ENCODE measurements at regions not wholly inside any gene's neighbourhood (a gene's known extent, or its start where the extent isn't known, plus 50 kb on each side); places are given as distances from the start of the nearest gene placed in this dataset.

DNA sequence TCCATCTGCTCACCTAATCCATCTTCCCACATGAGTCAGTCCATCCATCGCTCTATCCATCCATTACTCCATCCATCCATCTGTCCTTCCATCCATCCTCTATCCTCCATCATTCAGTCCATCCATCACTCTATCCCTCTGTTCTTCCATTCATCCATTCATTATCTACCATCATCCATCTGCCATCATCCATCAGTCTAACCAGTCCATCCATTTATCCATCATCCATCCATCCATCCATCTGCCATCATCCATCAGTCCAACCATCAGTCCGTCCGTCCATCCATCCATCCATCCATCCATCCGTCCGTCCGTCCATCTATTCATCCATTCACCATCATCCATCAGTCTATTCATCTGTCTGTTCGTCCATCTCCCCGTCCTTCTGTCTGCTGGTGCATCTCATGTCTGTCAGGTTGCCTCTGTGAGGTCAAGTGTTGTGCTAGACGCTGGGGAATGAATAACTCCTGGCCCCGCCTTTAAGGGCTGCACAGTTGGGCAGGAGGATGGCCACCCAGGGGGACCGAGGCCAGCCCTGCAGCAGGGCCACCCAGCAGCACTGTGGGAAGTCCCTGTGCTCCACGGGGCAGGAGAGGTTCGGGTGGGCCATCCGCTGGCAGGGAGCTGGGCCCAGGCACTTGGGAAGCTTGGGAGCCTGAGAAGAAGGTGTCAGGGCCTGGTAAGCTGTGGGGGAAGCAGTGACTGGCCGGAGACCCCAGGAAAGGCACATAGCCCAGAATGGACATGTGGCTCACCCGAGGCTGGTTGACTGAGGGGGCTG, 137.1 kb downstream of the CTTN start:
- DNase-seq (ENCODE audit: low spot score): no peak

DNA sequence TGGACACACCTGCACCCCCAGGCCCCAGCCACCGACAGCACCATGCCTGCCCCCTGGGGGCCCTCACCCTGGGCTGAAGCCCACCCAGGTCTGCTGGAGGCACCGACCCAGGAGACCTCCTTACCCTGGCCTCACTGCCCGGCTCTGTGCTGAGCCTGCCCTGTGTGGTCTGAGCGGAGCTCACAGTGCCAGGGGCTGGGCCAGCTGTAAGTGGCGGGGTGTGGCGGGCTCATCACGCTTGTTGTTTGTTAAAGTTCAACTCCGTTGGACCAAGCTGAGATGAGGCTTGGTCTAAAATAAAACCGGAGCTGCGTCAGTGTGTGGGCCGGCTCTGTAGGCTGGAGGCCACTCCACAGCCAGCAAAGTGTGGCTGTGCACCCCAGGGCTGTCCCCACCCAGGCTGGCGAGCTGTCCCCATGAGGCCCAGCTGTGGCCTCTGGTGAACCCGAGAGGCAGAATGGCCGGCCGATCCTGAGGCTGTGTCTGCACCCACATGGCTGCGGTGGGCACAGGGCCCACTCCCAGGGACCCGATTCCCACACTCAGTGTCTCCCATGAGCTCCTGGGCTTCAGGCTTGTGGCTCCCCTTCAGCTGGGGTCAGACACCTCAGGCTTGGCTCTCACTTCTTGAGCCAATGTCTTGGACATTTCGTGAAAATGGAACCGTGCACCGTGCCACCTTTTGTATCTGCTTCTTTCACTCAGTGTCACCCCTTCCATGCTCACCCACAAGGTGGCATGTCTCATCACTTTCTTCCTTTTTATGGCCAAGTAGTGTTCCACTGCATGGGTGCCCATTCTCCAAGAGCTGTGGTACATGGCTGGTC, 137.9 kb downstream of the CTTN start:
- DNase-seq (ENCODE audit: low spot score): no peak

GRCh38 chr11:70537576-70538571, 139.5 kb downstream of the CTTN start:
- DNase-seq (ENCODE audit: low spot score): no peak

- DNase-seq (ENCODE audit: low spot score): no peak
These were observed 140.5 kb downstream of the CTTN start for GRCh38 chr11:70538641-70539359.

GRCh38 chr11:70539360-70540095, 141.2 kb downstream of the CTTN start:
- DNase-seq (ENCODE audit: low spot score): no peak

- DNase-seq (ENCODE audit: low spot score): no peak
These were observed 141.9 kb downstream of the CTTN start for GRCh38 chr11:70540196-70540595.

DNA sequence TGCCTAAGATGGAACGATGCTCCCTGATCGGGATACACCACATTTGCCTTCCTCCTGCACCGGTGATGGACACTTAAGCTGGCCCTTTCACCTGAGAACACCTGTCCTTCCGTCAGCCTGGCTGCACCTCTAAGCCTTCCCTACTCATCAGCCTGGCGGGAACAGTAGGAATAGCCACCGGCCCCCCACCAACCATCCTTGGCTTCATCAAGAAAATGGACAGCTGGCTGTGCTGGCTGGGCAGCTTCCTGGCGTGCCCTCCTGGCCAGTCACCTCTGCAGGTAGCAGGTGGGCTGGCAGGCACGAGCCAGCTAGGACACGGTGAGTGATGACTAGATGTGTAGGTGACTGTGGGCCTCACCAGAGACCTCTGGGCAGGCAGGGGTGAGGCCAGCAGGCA, 142.8 kb downstream of the CTTN start:
- DNase-seq (ENCODE audit: low spot score): no peak

DNA sequence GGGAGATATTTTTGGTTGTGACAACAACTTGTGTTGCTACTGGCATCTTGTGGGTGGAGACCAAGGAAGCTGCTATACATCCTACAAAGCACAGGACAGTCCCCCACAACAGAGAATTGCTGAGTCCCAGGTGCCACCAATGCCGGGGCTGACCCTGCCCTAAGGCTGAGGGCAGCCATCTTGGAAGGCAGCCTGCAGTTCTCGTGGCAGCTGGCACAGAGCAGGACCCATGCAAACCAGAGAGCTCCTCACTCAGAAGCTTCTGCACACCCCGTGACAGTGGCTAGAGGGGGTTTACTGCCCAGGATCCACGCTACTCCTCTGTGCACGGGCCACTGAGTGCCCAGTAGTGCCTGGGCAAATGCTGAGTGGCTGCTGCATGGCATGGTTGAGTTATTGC, 143.4 kb downstream of the CTTN start:
- DNase-seq (ENCODE audit: low spot score): no peak

GRCh38 chr11:70542406-70542805, 144.1 kb downstream of the CTTN start:
- DNase-seq (ENCODE audit: low spot score): no peak

- DNase-seq (ENCODE audit: low spot score): no peak
These were observed 144.5 kb downstream of the CTTN start for GRCh38 chr11:70542811-70543210.

- no peak for DNase-seq (ENCODE audit: low spot score)
These were observed 145.3 kb downstream of the CTTN start for GRCh38 chr11:70543611-70544010.

DNA sequence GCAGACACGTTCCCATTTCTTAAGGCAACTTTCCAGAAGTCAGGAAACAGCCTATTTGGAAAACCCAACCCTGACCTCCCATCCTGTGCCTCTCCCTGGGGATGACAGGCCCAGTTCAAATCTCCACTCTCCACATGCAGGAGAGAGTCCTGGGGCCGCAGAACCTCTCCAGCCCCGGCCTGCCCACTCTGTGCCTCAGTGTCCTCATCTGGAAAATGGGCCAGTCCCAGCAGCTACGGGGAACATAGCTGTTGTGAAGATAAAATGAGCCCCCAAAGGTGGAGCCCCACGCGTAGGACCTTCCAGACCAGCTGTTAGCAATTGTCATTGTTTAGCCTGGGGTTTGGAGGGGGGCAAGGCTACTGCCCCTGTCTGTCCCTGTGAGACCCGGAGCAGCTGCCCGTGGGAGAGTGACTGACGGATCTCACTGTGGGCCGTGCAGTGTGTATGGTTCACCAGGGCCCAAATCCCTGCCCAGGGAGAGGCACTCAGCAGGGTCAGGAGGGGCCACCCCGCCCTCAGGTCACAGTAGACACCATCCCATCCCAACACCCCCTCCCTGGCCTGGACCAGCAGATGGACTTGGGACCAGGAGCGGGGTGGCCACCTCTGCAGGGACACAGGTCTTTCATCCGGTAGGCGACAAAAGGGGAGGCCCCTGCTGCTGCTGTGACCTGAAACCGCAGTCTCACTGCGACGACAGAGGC, 145.9 kb downstream of the CTTN start:
- no peak for DNase-seq (ENCODE audit: low spot score)

DNA sequence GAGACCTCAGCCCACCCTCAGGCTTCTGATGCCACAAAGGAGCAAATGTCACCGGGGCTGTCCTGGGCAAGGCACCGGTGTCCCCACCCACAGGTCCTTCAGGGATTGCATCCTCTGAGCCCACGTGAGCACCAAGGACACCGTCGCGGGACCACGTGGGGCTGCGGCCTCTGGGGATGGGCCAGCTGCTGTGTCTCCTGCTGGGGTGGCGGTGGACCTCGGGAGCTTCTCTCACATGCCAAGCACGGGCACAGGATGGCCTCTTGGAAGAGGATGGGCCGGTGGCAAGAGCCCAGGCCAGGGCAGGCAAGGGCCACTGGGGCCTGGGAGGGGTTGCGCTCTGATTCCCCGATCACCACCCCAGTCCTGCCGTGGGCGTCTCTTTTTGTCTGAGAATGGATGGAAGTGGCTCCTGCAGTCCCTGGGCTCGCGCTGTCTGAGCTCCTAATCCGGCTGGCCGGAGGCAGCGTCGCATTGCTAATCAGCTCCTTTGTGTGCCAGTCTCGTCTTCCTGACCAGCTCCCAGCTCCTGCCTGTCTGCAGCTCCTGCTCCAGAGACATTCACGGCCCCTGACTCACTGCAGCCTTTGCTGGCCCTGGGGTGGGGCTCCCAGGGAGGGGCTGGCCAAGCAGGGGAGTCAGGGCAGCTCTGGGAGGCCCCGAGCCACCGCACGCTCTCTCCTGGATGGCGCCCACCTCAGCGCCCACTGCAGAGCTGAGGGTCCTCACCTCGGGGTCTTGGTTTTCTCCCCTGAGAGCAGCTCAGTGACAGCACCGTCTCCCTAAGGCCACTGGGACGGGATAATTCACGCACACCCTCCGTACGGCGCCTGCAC, 146.7 kb downstream of the CTTN start:
- no peak for DNase-seq (ENCODE audit: low spot score)

GRCh38 chr11:70545610-70545912, 147.2 kb downstream of the CTTN start:
- DNase-seq (ENCODE audit: low spot score): no peak

DNA sequence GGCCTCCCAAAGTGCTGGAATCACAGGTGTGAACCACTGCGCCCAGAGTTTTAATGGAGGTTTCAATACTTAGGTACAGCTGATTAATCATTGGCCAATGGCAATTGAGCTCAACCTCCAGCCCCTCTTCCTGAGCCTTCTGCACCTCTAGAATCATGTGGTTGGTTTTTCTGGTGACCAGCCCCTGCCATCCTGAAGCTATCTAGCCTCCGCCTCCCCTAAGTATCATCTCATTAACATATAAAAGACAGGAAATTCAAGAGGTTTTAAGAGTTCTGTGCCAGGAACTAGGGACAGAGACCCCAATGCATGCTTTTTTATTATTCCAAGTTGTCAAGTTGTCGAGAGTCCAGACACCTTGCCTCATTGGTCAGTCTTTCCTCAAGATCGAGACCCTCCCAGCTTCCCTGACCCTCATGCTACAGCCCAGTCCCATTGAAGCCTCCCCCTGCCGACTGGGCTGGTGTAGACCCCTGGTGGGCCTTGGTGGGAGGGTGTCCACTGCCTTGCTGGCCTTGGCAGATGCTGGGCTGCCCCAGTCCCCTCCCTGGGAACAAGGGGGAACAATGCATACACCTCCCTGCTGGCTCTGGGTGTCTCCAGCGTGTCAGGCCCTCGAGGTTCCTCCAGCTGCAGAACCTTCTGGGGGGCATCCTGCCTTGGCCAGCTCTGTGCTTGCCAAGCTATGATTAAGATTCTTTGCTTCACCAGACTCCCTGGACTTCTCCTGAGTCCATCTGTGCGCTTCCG, 148.0 kb downstream of the CTTN start:
- DNase-seq (ENCODE audit: low spot score): no peak

DNA sequence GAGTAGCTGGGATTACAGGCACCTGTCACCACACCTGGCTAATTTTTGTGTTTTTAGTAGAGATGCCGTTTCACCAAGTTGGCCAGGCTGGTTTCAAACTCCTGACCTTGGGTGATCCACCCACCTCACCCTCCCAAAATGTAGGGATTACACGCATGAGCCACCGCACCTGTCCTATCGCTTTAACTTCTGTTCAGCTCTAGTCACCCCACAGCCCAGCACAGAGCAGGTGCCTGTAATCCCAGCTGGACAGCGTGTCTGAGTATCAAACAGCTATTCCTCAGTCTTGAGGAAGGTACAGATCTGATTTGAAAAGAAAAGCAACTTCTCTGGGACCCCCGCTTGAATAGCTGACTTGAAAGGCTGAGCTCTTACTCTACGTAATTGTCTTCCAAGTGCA, 149.1 kb downstream of the CTTN start:
- no peak for DNase-seq (ENCODE audit: low spot score)

GRCh38 chr11:70547821-70548670, 149.7 kb downstream of the CTTN start:
- no peak for DNase-seq (ENCODE audit: low spot score)

DNA sequence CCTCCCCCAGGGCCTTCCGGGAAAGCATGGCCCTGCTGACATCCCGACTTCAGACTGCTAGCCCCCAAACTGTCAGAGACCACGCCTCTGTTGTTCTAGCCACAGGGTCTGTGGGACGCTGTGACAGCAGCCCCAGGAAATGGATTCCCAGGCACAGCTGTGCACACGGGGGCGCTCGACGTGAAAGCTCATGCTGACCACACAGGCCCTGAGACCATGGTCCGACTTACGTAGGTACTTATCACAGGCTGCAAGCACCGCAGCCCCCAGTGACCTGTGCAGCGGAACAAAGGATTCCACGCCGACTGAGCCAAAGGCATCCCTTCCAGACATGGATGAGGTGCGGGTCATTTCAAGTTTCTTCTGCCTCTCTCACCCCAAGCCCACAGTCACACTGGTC, 150.6 kb downstream of the CTTN start:
- DNase-seq (ENCODE audit: low spot score): no peak
